ENCODE measurements at regions not wholly inside any gene's neighbourhood (a gene's known extent, or its start where the extent isn't known, plus 50 kb on each side); places are given as distances from the start of the nearest gene placed in this dataset.

- in situ Hi-C loops (cut with HindIII; ENCODE audit: low sequenced_read_pairs): no loop called here
These were observed 645.0 kb downstream of the EFNB2 start for GRCh38 chr13:105890509-105890908.

GRCh38 chr13:105878119-105878700 is 657.3 kb downstream of the EFNB2 start:
- no peak for TF ChIP-seq CTCF (IDR thresholded peaks at IDR 0.05; ENCODE audit: low read depth, low read length)
- no peak for DNase-seq (ENCODE audit: low read depth, low spot score)
- H3K4me3 ChIP-seq (ENCODE audit: low read depth, low read length): no peak overlapping the region
- in situ Hi-C loops (cut with HindIII; ENCODE audit: low sequenced_read_pairs): no loop called here

More at GRCh38 chr13:105890509-105890908, 645.0 kb downstream of the EFNB2 start:
- no peak for TF ChIP-seq CTCF (IDR thresholded peaks at IDR 0.05; ENCODE audit: low read depth, low read length)
- H3K4me3 ChIP-seq (ENCODE audit: low read depth, low read length): no peak overlapping the region
- DNase-seq (ENCODE audit: low read depth, low spot score): no peak

GRCh38 chr13:105874814-105875213 is 660.6 kb downstream of the EFNB2 start:
- no peak overlapping the region for H3K4me3 ChIP-seq (ENCODE audit: low read depth, low read length)
- no peak for TF ChIP-seq CTCF (IDR thresholded peaks at IDR 0.05; ENCODE audit: low read depth, low read length)
- in situ Hi-C loops (cut with HindIII; ENCODE audit: low sequenced_read_pairs): no loop called here
- DNase-seq (ENCODE audit: low read depth, low spot score): no peak

GRCh38 chr13:105871768-105872167 is 663.7 kb downstream of the EFNB2 start:
- in situ Hi-C loops (cut with HindIII; ENCODE audit: low sequenced_read_pairs): no loop called here

GRCh38 chr13:105871326-105871725 is 664.1 kb downstream of the EFNB2 start:
- in situ Hi-C loops (cut with HindIII; ENCODE audit: low sequenced_read_pairs): no loop called here
- no peak overlapping the region for H3K4me3 ChIP-seq (ENCODE audit: low read depth, low read length)
- TF ChIP-seq CTCF (IDR thresholded peaks at IDR 0.05; ENCODE audit: low read depth, low read length): no peak
- DNase-seq (ENCODE audit: low read depth, low spot score): no peak

More at GRCh38 chr13:105871768-105872167, 663.7 kb downstream of the EFNB2 start:
- TF ChIP-seq CTCF (IDR thresholded peaks at IDR 0.05; ENCODE audit: low read depth, low read length): no peak
- DNase-seq (ENCODE audit: low read depth, low spot score): no peak
- no peak overlapping the region for H3K4me3 ChIP-seq (ENCODE audit: low read depth, low read length)

GRCh38 chr13:105863300-105863920 is 672.1 kb downstream of the EFNB2 start:
- in situ Hi-C loops (cut with HindIII; ENCODE audit: low sequenced_read_pairs): no loop called here
- no peak for TF ChIP-seq CTCF (IDR thresholded peaks at IDR 0.05; ENCODE audit: low read depth, low read length)
- no peak for DNase-seq (ENCODE audit: low read depth, low spot score)
- no peak overlapping the region for H3K4me3 ChIP-seq (ENCODE audit: low read depth, low read length)

All from astrocyte of the spinal cord (primary cell).